ENCODE measurements at regions not wholly inside any gene's neighbourhood (a gene's known extent, or its start where the extent isn't known, plus 50 kb on each side); places are given as distances from the start of the nearest gene placed in this dataset.

DNA sequence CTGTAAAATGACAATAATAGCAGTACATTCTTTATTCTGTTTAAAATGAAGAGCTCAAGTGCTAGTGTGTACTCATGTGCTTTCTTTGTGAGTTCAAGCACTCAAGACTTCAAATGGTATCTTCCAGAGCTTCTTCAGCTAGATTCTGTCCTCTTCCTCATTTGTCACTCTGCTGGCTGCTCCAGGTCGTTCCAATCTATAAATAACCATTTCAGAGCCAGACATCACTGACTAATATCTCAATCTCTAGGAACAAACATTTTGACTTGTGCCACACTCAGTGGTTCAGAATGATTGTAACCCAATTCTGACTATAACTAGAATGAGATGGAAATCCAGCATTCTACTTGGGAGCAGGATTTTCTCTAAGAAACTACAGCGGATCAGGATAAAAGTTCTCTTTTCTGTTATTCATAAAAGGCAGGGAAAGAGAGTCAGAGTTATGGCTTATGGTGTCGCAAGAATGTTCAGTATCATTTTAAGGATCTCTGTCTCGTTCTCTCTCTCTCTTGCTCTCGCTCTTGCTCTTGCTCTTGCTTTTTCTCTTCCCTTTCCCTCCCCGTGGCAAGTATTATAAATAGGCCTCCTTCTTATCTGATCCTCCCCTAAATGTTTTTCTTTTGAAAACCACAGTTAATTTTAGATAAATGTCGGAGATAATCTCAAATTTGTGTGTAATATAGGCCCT lies 116.3 kb upstream of the MAF start:
- H3K9me3 ChIP-seq (ENCODE audit: insufficient read depth, low read depth, low read length), result no peaks in the 10 kb centered on the region
- no peak overlapping the region for H2AFZ ChIP-seq (ENCODE audit: low read length)
- H3K9me2 ChIP-seq (replicated peaks; ENCODE audit: low read depth, low read length), result no peaks in the 10 kb centered on the region
- H3K4me3 ChIP-seq (ENCODE audit: low read length, poor library complexity, severe bottlenecking), result no peak overlapping the region
- H3K36me3 ChIP-seq (ENCODE audit: insufficient read depth, low read length), result no peaks in the 10 kb centered on the region
- peak overlapping the region; percentile 7 for H3K4me2 ChIP-seq (ENCODE audit: low read depth, low read length, poor library complexity, severe bottlenecking)
- TF ChIP-seq EZH2phosphoT487 (IDR thresholded peaks at IDR 0.05; ENCODE audit: borderline replicate concordance) (no peak), CTCF (conservative IDR thresholded peaks at IDR 0.05; ENCODE audit: low read length) (no peak)
- no peak overlapping the region for H3K9ac ChIP-seq (ENCODE audit: low read depth, low read length, poor library complexity, severe bottlenecking)
- H3K4me1 ChIP-seq (ENCODE audit: insufficient read depth, low read length, poor library complexity, severe bottlenecking), result peaks cover 24% of the 10 kb centered on the region
- H3F3A ChIP-seq (ENCODE audit: low read depth), result no peaks in the 10 kb centered on the region
- no peaks in the 10 kb centered on the region for H4K20me1 ChIP-seq (ENCODE audit: insufficient read depth, low read length, poor library complexity, severe bottlenecking)
- H3K27me3 ChIP-seq (ENCODE audit: insufficient read depth, low read length, poor library complexity, severe bottlenecking), result no peaks in the 10 kb centered on the region
- H3K79me2 ChIP-seq (ENCODE audit: insufficient read depth, low read length), result no peaks in the 10 kb centered on the region

DNA sequence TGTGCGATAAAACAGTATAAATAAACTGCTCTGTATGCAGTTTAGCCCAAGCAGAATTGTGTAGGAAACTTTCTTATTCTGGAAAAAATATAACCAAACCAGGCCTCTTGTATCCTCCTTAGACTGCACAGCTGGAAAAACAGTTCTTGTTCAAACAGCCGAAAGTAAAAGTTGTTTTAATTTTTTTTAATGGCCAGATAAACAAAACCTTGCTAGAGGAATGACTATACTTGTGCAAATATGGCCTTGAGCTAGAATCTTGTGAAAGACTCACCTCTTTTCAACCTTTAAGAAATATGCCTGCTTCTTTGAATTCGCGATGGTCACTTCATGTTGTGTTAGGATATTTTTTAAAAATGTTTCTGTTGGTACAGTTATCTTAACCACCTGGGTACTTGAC lies 114.5 kb upstream of the MAF start:
- Histone ChIP-seq H2AFZ (ENCODE audit: low read length) (no peak overlapping the region), H3K4me3 (ENCODE audit: low read length, poor library complexity, severe bottlenecking) (no peak overlapping the region), H4K20me1 (ENCODE audit: insufficient read depth, low read length, poor library complexity, severe bottlenecking) (no peaks in the 10 kb centered on the region), H3K79me2 (ENCODE audit: insufficient read depth, low read length) (no peaks in the 10 kb centered on the region), H3F3A (ENCODE audit: low read depth) (no peaks in the 10 kb centered on the region), H3K27me3 (ENCODE audit: insufficient read depth, low read length, poor library complexity, severe bottlenecking) (no peaks in the 10 kb centered on the region), H3K9me3 (ENCODE audit: insufficient read depth, low read depth, low read length) (no peaks in the 10 kb centered on the region), H3K9me2 (replicated peaks; ENCODE audit: low read depth, low read length) (no peaks in the 10 kb centered on the region), H3K9ac (ENCODE audit: low read depth, low read length, poor library complexity, severe bottlenecking) (no peak overlapping the region), H3K4me2 (ENCODE audit: low read depth, low read length, poor library complexity, severe bottlenecking) (no peak overlapping the region), H3K36me3 (ENCODE audit: insufficient read depth, low read length) (no peaks in the 10 kb centered on the region), H3K4me1 (ENCODE audit: insufficient read depth, low read length, poor library complexity, severe bottlenecking) (peaks cover 24% of the 10 kb centered on the region)
- TF ChIP-seq CTCF (conservative IDR thresholded peaks at IDR 0.05; ENCODE audit: low read length) (no peak), EZH2phosphoT487 (IDR thresholded peaks at IDR 0.05; ENCODE audit: borderline replicate concordance) (no peak)

DNA sequence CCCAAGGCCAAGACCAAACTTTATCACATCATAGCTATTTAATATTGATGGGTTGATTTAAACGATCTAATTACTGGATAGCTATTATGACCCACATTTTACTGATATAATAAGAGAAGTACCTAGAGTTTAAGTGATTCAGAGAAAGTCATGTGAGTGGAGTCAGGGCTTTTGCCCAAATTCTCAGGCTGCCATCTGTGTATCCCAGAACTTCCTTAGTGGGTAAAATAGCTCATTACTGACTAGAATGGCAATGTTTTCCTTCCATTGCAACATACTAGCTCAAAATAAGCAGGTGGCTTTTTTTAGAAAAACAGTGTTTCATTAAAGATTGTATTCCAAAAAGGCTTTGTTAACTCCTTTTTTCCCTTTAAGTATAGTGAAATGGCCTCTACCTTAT lies 113.9 kb upstream of the MAF start:
- Histone ChIP-seq H3K9me3 (ENCODE audit: insufficient read depth, low read depth, low read length) (no peaks in the 10 kb centered on the region), H2AFZ (ENCODE audit: low read length) (no peak overlapping the region), H3K79me2 (ENCODE audit: insufficient read depth, low read length) (no peaks in the 10 kb centered on the region), H4K20me1 (ENCODE audit: insufficient read depth, low read length, poor library complexity, severe bottlenecking) (no peaks in the 10 kb centered on the region), H3K36me3 (ENCODE audit: insufficient read depth, low read length) (no peaks in the 10 kb centered on the region), H3K9me2 (replicated peaks; ENCODE audit: low read depth, low read length) (no peaks in the 10 kb centered on the region), H3K27me3 (ENCODE audit: insufficient read depth, low read length, poor library complexity, severe bottlenecking) (no peaks in the 10 kb centered on the region), H3K4me3 (ENCODE audit: low read length, poor library complexity, severe bottlenecking) (no peak overlapping the region), H3K4me1 (ENCODE audit: insufficient read depth, low read length, poor library complexity, severe bottlenecking) (peaks cover 24% of the 10 kb centered on the region), H3F3A (ENCODE audit: low read depth) (no peaks in the 10 kb centered on the region), H3K4me2 (ENCODE audit: low read depth, low read length, poor library complexity, severe bottlenecking) (no peak overlapping the region), H3K9ac (ENCODE audit: low read depth, low read length, poor library complexity, severe bottlenecking) (no peak overlapping the region)
- TF ChIP-seq CTCF (conservative IDR thresholded peaks at IDR 0.05; ENCODE audit: low read length), result no peak
